HEK293T (cell line): ENCODE measurements at regions not wholly inside any gene's neighbourhood (a gene's known extent, or its start where the extent isn't known, plus 50 kb on each side); places are given as distances from the start of the nearest gene placed in this dataset.

Source experiments
- ARNT ChIP-seq: fragments of 450-650 bp; IDR thresholded peaks from 2 replicates; pipeline ENCODE4 v1.6.1; 2017; ENCODE audit warnings: mild to moderate bottlenecking
- ELF4 ChIP-seq: fragments of 450-650 bp; IDR thresholded peaks from 2 replicates; pipeline ENCODE4 v1.6.1; 2017; ENCODE audit warnings: antibody characterized with exemption
- FOXK2 ChIP-seq: fragments of 450-650 bp; IDR thresholded peaks from 2 replicates; pipeline ENCODE4 v1.6.1; 2016; ENCODE audit warnings: mild to moderate bottlenecking
- FOXM1 ChIP-seq: fragments of 450-650 bp; IDR thresholded peaks from 2 replicates; pipeline ENCODE4 v1.6.1; 2017; ENCODE audit warnings: mild to moderate bottlenecking, borderline replicate concordance
- PKNOX1 ChIP-seq: fragments of 450-650 bp; IDR thresholded peaks from 2 replicates; pipeline ENCODE4 v1.6.1; 2016
- SP1 ChIP-seq: fragments of 450-650 bp; IDR thresholded peaks from 2 replicates; pipeline ENCODE4 v1.6.1; 2017
- SUZ12 ChIP-seq: fragments of 450-650 bp; IDR thresholded peaks from 2 replicates; pipeline ENCODE4 v1.6.1; 2016; ENCODE audit warnings: mild to moderate bottlenecking

DNA sequence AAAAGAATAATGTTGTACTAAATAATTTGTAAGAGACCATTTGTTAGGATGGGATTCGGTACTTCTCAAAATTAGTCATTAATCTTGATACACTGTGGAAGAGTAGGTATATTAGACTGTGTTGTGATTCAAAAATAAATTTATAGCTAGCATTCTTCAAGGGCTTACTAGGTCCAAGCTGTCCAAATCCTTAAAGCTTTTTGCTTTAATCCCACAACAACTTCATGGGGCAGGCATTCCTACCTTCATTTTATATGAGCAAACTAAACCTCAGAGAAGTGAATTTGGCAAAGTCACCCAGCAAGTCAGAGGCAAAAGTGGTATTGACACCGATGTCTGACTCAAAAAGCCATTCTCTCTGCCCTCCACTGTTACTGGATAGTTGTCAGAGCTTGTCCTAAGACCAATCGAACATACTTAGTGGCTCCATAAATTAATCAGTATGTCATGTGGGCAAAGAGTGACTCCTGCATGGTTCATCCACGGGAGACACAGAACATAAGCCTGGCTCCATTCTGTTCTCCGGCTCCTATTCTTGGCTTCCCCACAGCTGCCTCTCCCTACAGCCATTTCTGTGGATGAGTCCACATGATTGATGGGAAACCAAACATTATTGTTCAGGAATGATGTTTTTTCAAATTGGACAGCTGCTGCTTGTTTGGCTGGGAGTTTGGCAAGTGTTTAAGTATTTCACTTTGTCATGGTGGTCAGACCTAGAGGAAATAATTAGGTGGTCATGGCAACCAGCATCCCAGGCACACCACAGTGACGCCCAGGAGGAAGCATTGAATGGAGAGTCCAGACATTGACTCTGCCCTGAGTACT lies 133.4 kb upstream of the FGGY start:
- TF ChIP-seq FOXK2: no peak
- TF ChIP-seq ARNT: no peak
- no peak for TF ChIP-seq SUZ12
- TF ChIP-seq FOXM1: no peak
- no peak for TF ChIP-seq PKNOX1
- TF ChIP-seq SP1: no peak
- TF ChIP-seq ELF4: no peak
